Astrocyte of the cerebellum (primary cell): ENCODE measurements at regions not wholly inside any gene's neighbourhood (a gene's known extent, or its start where the extent isn't known, plus 50 kb on each side); places are given as distances from the start of the nearest gene placed in this dataset.

Experiments
- DNase-seq: peaks from one replicate; pipeline ENCODE4 v3.0.0-alpha.2; 2011; ENCODE audit warnings: low read depth
- H3K4me3 ChIP-seq: 2 replicates; pipeline ENCODE4 v1.5.1; 2011; ENCODE audit warnings: mild to moderate bottlenecking, low read depth, low read length, moderate library complexity
- CTCF ChIP-seq: IDR thresholded peaks from 2 replicates; pipeline ENCODE4 v1.5.1; 2012; ENCODE audit warnings: low read length, low read depth, moderate library complexity, mild to moderate bottlenecking; ENCODE audit errors: missing control alignments
- in situ Hi-C: cut with HindIII; loops from 2 replicates; pipeline ENCODE4 v1.10.0; 2017; ENCODE audit warnings: low sequenced_read_pairs

- H3K4me3 ChIP-seq = no peak overlapping the region
- in situ Hi-C loops = no loop called here
- DNase-seq = no peak
- TF ChIP-seq CTCF = no peak
Observed at GRCh38 chr5:30626557-30626956, 566.9 kb upstream of the CDH6 start.

GRCh38 chr5:30620481-30621085, 572.9 kb upstream of the CDH6 start:
- in situ Hi-C loops = no loop called here
- H3K4me3 ChIP-seq = no peak overlapping the region
- DNase-seq = no peak
- no peak for TF ChIP-seq CTCF

- TF ChIP-seq CTCF = no peak
- H3K4me3 ChIP-seq = no peak overlapping the region
- in situ Hi-C loops = no loop called here
- no peak for DNase-seq
Observed at GRCh38 chr5:30608501-30608900, 585.0 kb upstream of the CDH6 start.

- in situ Hi-C loops = no loop called here
- no peak overlapping the region for H3K4me3 ChIP-seq
- no peak for DNase-seq
- TF ChIP-seq CTCF = no peak
Observed at GRCh38 chr5:30607301-30607894, 586.1 kb upstream of the CDH6 start.

- DNase-seq = no peak
- no peak overlapping the region for H3K4me3 ChIP-seq
- in situ Hi-C loops = no loop called here
- no peak for TF ChIP-seq CTCF
Observed at GRCh38 chr5:30605693-30606268, 587.7 kb upstream of the CDH6 start.

GRCh38 chr5:30604648-30605262, 588.7 kb upstream of the CDH6 start:
- no peak for TF ChIP-seq CTCF
- no peak overlapping the region for H3K4me3 ChIP-seq
- in situ Hi-C loops = no loop called here
- DNase-seq = no peak
